ENCODE measurements at regions not wholly inside any gene's neighbourhood (a gene's known extent, or its start where the extent isn't known, plus 50 kb on each side); places are given as distances from the start of the nearest gene placed in this dataset.

GRCh38 chr16:26275021-26275590 lies 583.3 kb downstream of the HS3ST4 start:
- in situ Hi-C loops (cut with HindIII; ENCODE audit: low pct_unique_long_range_greater_than_20kb, low sequenced_read_pairs): no loop called here
- no peak for DNase-seq (ENCODE audit: low read depth)

GRCh38 chr16:26276289-26276688 lies 584.5 kb downstream of the HS3ST4 start:
- no peak for DNase-seq (ENCODE audit: low read depth)
- in situ Hi-C loops (cut with HindIII; ENCODE audit: low pct_unique_long_range_greater_than_20kb, low sequenced_read_pairs): no loop called here

- DNase-seq (ENCODE audit: low read depth): no peak
- in situ Hi-C loops (cut with HindIII; ENCODE audit: low pct_unique_long_range_greater_than_20kb, low sequenced_read_pairs): no loop called here
Observed at GRCh38 chr16:26281381-26282110, 589.8 kb downstream of the HS3ST4 start.

GRCh38 chr16:26295625-26296304 lies 604.0 kb downstream of the HS3ST4 start:
- in situ Hi-C loops (cut with HindIII; ENCODE audit: low pct_unique_long_range_greater_than_20kb, low sequenced_read_pairs): no loop called here
- DNase-seq (ENCODE audit: low read depth): no peak

DNA sequence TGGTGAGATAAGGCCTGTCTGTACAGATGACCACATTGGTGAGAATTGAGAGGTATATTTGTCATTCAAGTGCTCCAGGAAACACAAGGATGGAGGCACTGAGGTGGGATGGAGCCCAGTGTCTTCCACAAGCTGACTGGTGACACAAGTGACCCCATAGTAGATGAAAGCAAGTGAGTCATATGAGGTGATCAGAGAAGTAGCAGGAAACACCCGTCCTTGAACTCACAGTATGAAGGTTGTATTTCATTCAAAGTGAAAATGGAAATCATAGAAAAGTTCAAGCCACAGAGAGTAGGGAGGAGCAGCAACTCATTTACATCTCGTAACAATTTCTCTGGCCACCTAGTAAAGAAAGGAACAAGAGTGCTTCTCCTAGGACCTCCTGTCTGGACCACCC lies 609.8 kb downstream of the HS3ST4 start:
- no peak for DNase-seq (ENCODE audit: low read depth)
- in situ Hi-C loops (cut with HindIII; ENCODE audit: low pct_unique_long_range_greater_than_20kb, low sequenced_read_pairs): no loop called here

GRCh38 chr16:26316683-26317464 lies 625.1 kb downstream of the HS3ST4 start:
- in situ Hi-C loops (cut with HindIII; ENCODE audit: low pct_unique_long_range_greater_than_20kb, low sequenced_read_pairs): no loop called here

GRCh38 chr16:26317885-26318284 lies 626.1 kb downstream of the HS3ST4 start:
- in situ Hi-C loops (cut with HindIII; ENCODE audit: low pct_unique_long_range_greater_than_20kb, low sequenced_read_pairs): no loop called here
- no peak for DNase-seq (ENCODE audit: low read depth)

More at GRCh38 chr16:26316683-26317464, 625.1 kb downstream of the HS3ST4 start:
- DNase-seq (ENCODE audit: low read depth): no peak

DNA sequence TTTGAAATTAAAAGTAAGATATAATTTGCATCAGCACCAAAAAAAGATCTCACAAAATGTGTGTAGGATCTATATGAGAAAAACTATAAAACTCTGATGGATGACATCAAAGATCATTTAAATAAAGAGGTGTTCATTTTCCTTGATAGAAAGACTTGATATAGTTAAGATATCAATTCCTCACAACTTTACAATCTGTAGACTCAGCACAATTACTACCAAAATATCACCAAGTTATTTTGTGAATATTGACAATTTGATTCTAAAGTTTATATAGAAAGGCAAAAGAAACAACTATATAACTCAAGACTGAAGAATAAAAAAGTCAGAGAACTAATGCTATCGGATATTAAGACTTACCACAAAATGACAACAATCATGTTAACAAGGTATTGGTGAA lies 638.9 kb downstream of the HS3ST4 start:
- in situ Hi-C loops (cut with HindIII; ENCODE audit: low pct_unique_long_range_greater_than_20kb, low sequenced_read_pairs): no loop called here

GRCh38 chr16:26334218-26335111 lies 642.7 kb downstream of the HS3ST4 start:
- no peak for DNase-seq (ENCODE audit: low read depth)
- in situ Hi-C loops (cut with HindIII; ENCODE audit: low pct_unique_long_range_greater_than_20kb, low sequenced_read_pairs): no loop called here

More for the DNA sequence above, 638.9 kb downstream of the HS3ST4 start:
- DNase-seq (ENCODE audit: low read depth): no peak

DNA sequence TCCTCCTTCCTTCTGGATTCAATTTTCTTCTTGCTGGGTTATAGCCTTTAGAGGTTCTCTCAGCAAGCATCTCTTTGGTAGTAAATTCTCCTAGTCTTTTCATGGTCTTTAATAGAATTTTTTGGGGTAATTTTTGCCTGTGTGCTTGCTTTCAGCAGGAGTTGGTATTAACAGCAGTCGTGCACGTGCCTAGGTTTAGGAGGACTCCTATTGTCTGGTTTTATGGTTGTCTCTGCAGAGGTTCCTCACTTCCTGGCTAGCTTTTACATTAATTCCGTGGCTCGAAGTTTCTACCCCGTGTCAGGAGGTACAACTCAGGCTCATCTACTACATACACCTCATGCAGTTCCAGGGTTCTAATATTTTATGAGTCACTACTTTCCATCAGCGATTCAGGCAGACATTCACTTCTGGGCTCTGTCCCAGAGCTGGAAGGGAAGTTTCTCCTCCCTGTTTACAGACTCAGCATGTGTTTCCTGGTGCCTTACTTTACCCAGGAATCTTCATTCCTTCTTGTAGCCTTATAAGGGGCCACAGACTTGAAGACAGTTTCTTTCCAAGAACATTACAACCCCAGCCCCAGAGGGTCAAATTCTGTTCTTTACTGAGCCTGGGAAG lies 643.6 kb downstream of the HS3ST4 start:
- in situ Hi-C loops (cut with HindIII; ENCODE audit: low pct_unique_long_range_greater_than_20kb, low sequenced_read_pairs): no loop called here
- no peak for DNase-seq (ENCODE audit: low read depth)

DNA sequence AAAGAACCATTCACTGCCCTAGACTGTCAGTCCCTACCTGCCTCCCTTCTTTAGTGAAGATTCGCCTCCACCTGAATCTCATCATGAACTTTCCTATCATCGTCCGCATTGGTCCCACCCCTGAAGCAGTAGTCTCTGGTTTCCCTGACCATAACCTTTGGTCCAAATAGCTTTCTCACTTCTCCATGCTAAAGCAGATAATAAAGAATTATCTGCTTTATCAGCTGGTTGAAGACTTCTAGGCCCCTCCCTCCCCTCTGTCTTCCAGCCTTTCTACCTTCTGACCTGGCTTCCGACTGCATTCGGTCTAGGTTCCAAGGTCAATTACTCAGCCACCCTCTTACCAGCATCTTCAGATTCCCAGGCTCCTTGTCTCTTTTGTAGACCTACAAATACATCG lies 650.9 kb downstream of the HS3ST4 start:
- no peak for DNase-seq (ENCODE audit: low read depth)
- in situ Hi-C loops (cut with HindIII; ENCODE audit: low pct_unique_long_range_greater_than_20kb, low sequenced_read_pairs): no loop called here

DNA sequence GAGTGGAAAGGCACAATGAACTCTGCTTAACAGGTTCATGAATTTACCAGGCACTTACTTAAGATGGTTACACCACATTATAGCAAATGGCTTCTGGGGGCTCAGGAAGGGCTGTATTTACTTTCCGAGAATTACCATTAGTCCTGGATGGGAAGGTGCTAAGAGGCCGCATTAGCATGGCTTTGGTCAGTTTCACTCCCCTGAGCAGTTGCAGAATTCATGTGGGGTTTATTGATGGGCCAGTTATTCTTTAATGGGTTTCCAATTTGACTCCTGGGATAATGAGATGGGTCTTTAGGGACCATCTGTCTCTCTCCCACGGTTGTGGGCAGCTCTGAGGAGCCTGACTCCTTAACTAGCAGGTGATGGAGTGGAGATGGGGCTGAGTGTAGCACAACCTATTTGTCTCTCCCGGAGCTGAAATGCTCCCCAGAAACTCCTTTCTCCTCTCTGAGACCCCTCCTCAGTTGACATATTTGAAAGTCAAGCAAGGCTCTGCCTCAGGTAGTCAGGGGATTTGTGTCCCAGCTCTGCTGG lies 652.5 kb downstream of the HS3ST4 start:
- in situ Hi-C loops (cut with HindIII; ENCODE audit: low pct_unique_long_range_greater_than_20kb, low sequenced_read_pairs): no loop called here

GRCh38 chr16:26344976-26345375 lies 653.2 kb downstream of the HS3ST4 start:
- DNase-seq (ENCODE audit: low read depth): no peak
- in situ Hi-C loops (cut with HindIII; ENCODE audit: low pct_unique_long_range_greater_than_20kb, low sequenced_read_pairs): no loop called here

More for the DNA sequence above, 652.5 kb downstream of the HS3ST4 start:
- DNase-seq (ENCODE audit: low read depth): no peak

DNA sequence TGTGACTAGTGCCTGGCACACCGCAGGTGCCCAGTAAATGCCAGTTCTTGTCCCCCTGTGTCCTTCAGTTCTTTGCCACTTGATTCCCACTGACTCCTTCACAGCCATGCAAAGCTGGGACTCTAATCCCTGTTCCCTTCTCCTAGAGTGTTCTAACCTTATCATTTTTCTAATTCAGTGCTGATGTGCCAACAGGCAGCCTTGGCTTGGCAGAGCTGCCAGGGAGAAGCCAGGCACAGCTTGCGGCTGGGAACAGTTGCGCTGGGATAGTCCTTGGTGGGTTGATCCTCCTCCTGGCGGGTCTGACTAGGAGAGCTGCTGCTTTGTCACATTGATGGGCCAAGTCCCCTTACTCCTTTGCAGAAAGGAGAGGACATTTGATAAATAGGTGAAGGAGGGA lies 654.2 kb downstream of the HS3ST4 start:
- in situ Hi-C loops (cut with HindIII; ENCODE audit: low pct_unique_long_range_greater_than_20kb, low sequenced_read_pairs): no loop called here
- DNase-seq (ENCODE audit: low read depth): no peak

DNA sequence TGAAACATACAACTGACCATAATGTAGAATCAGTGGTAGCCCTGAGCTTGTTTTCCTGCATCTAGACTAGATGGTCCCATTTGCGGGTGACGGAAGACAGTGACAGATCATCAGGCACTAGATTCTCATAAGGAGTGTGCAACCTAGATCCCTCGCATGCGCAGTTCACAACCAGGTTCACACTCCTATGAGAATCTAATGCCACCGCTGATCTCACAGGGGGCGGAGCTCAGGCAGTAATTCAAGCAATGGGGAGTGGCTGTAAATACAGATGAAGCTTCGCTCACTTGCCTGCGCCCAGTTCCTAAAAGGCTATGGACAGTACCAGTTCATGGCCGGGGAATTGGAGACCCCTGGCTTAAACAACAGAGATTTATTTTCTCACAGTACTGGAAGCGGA lies 656.3 kb downstream of the HS3ST4 start:
- in situ Hi-C loops (cut with HindIII; ENCODE audit: low pct_unique_long_range_greater_than_20kb, low sequenced_read_pairs): no loop called here
- no peak for DNase-seq (ENCODE audit: low read depth)

GRCh38 chr16:26360867-26361266 lies 669.1 kb downstream of the HS3ST4 start:
- in situ Hi-C loops (cut with HindIII; ENCODE audit: low pct_unique_long_range_greater_than_20kb, low sequenced_read_pairs): no loop called here
- no peak for DNase-seq (ENCODE audit: low read depth)

GRCh38 chr16:26363581-26363980 lies 671.8 kb downstream of the HS3ST4 start:
- no peak for DNase-seq (ENCODE audit: low read depth)
- in situ Hi-C loops (cut with HindIII; ENCODE audit: low pct_unique_long_range_greater_than_20kb, low sequenced_read_pairs): no loop called here
